GM19372 (cell line): ENCODE measurements at regions not wholly inside any gene's neighbourhood (a gene's known extent, or its start where the extent isn't known, plus 50 kb on each side); places are given as distances from the start of the nearest gene placed in this dataset.
"Not testable (repeated sequence)": the region's sequence is repeated elsewhere in the genome, so short reads cannot be mapped to it uniquely, and the experiment has no call there.

Experiments
- ATAC-seq: cut with Tn5 transposase; IDR thresholded peaks from one replicate; pipeline ENCODE4 v1.9.1; 2021; ENCODE audit warnings: mild to moderate bottlenecking, low read depth, moderate library complexity; ENCODE audit not compliant: unreplicated experiment

- ATAC-seq: no peak
Measured at GRCh38 chr18:11512096-11513025, 97.0 kb upstream of the SLC35G4 start.

DNA sequence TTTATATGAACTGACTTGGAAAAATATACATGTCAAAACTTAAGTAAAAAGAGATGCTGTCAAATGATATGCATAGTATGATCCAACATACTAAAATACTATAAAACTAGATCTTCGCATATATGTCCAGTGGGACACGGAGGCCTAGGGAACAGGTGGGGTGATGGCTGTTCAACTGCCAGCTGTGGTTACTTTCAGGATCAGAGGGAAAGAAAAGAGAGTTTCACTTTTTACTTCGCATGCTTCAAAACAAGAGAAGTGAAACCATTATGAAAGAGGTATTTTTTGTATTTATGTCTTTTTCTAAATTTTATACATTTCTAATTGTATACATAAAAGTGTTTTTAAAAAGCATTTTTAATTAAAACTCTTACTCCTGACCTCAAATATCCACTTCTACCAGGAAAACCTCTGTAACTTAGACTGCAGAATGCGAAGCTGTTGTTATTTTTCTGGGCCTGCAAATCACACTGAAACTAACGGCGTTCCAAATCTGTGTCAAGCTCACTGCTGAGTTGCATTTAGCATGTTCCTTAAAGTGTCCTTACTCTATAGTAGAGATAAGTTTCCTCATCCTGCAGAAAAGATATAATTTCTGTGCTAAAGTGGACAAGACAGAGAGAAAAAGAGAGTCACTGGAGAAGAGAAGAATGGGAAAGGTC, 97.8 kb upstream of the SLC35G4 start:
- ATAC-seq: peak; percentile 83

DNA sequence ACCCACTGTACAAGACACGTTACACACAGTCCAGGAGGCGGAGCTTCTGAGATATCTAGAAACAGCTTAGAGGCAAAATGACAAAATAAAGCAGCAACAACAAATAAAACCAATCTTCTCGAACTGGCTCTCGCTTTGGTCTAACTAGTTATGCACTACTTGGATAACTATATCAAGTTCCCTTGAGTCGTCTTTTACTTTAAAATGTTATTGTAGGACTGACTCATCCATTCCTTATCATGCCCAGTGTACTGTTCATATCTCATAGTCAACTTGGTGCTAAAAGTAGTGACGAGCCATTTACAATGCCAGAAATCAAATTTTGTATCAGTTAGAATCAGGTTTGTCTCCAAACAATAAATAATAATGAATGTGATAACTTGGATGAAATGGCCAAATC, 102.5 kb upstream of the SLC35G4 start:
- no peak for ATAC-seq

DNA sequence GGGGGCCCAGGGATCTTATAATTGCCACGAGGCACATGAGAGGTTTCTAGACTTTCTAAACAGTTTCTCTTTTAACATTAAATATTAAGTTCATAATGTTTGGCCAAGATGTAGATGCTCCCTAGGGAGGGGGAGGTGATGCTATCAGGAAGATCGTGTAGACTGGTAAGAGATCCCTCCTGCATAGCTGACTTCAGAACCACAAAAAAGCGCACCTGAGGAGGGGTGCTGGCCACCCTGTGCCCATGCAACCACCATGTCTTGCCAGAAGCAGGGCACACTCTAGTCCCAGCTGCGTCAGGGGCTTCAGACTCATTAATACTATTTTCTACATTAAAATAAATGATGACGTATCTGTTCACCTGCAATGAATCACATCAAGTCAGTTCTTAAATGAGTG, 103.4 kb upstream of the SLC35G4 start:
- ATAC-seq: no peak

GRCh38 chr18:11504962-11505361, 104.4 kb upstream of the SLC35G4 start:
- no peak for ATAC-seq

DNA sequence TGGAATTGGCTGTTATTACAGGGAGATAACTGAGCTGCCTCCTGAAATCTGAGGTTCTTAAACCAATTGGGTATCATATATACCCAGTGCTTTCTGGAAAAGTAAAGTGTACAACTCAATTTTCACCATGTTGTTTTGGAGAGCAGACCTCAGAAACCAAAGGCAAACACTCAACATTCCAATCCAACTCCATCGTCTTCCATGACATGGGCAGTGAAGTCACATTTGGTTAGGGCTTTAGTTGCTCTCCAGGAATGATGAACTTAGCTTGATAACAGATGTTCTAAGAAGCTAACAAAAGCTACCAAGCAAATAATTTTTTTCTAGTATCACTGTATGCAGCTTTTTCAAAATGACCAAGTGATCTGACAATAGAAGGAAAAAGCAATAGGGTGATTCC, 107.0 kb upstream of the SLC35G4 start:
- ATAC-seq: no peak

DNA sequence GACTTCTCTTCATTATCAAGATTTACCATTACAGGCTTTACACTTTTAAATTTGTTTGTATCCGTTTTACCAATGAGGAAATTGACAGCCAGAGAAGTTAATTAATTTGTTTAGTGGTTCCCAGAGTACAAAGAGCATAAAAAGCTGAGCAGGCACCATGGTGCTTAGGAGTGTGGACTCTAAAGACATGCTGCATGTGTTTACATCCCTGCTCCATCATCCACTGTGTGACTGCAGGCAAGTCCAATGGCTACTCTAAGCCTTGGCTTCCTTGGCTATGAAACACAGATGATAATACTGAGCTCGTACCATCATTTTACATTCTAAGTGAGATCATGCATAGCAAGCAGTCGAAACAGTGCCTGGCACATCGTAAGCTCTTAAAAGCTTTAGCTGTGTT, 108.0 kb upstream of the SLC35G4 start:
- ATAC-seq: no peak

GRCh38 chr18:11500153-11501122, 109.0 kb upstream of the SLC35G4 start:
- ATAC-seq: peak; percentile 75

DNA sequence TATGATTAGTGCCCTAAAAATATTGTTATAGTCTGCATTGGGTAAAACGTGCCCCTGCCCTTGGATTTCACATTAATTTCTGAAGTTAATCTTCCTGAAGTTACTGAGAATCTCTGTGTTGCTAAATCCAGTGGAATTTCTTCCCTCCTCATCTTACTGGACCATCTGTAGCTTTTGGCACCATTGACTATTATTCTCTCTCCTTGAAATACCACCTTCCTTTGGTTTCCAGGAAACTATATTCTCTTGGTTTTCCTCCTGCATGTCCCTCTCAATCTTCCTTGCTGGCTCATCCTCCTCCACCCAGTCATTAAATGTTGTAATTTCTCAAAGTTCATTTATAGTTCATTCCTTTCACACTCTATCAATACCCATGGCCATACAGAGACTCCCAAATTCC, 110.6 kb upstream of the SLC35G4 start:
- no peak for ATAC-seq

DNA sequence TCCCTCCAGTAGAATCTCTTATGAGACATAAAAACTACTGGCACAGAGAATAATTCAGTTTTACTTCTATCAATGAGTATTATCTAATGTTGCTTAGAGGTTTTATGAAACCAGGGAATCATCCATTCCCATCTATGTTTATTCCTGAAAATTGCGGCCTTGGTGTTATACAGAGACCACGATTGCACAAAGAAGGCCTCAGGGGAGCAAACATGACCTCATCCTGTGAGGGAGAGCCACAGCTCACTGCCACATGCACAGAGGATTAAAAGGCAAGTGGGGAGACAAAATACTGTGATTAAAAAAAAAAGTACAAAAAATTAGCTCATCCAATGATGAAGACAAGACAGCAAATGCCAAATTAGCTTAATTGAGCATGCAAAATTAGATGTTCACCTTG, 111.8 kb upstream of the SLC35G4 start:
- ATAC-seq: no peak

GRCh38 chr18:11496526-11497172, 112.7 kb upstream of the SLC35G4 start:
- no peak for ATAC-seq

DNA sequence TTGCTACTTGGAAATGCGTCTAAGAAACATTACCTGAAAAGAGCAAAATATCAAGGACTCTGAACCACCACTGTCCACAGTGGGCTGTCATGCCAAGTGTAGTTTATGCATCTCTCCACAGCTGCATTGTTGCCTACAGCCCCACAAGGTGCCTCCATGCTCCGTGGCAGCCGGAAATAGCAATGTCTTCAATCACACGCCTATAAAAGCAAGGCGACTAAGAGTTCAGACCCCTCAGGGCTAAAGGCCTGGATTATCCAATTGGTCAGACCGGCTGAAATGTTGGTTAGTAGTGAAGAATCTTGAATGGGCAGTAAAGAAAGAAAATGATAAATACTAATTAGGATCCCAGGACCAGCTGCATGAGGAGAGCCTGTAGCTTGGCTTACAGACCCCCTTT, 114.0 kb upstream of the SLC35G4 start:
- ATAC-seq: no peak

DNA sequence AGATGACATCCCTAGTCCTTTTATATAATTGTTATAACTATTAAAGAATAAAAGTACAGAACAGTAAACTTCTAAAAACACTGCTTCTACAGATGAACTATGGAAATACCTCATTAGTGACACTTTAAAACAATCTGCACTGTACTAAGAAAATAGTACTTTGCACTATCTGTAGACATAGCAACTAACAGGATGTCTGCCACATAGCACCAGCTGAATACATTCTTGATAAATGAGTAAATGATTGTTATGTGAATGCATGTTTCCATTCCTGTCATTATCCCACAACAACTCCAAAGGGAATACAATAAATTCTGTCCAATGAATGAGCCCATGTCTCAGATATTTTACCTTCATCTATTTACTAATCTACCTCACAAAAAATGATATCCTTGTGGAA, 115.3 kb upstream of the SLC35G4 start:
- no peak for ATAC-seq

- no peak for ATAC-seq
Measured at GRCh38 chr18:11489266-11489899, 120.0 kb upstream of the SLC35G4 start.

GRCh38 chr18:11488175-11488574, 121.2 kb upstream of the SLC35G4 start:
- ATAC-seq: no peak

- no peak for ATAC-seq
Measured at GRCh38 chr18:11487390-11487789, 122.0 kb upstream of the SLC35G4 start.

DNA sequence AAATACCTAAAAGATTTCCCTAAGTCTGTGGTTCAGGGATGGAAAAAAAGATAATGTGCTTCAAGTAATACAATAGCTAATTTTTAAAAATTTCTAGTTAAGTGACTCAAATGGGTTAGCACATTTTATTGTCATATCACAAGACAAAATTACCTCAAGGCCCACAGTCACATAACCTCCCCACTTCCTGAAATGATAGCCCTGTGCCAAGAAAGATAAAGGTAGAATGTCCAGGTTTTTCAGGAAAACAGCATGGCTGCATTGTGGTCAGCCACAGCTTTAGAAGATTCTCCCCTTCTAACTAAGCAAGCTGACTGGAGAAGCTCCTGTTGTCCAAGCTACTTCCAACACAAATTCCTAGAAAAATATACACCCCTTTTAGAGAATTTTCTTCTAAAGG, 127.1 kb upstream of the SLC35G4 start:
- ATAC-seq: no peak

DNA sequence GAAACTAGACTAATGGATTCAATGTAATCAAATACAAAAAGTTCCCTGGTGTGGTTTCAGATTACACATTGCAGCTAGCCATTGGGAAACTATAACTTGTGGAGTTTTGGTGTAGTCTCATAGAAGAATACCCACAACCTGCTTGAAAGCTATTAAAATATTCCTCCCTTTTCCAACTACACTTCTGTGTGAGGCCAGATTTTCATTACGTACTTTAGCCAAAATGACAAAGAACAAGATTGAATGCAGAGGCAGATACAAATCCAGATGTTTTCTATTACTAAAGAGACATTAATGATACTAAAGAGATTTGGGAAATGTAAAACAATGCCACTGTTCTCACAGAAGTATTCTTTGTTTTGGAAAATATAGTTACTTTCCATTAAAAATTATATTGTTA, 128.7 kb upstream of the SLC35G4 start:
- no peak for ATAC-seq

- ATAC-seq: not testable (repeated sequence)
Measured at GRCh38 chr18:11479031-11479430, 130.4 kb upstream of the SLC35G4 start.

DNA sequence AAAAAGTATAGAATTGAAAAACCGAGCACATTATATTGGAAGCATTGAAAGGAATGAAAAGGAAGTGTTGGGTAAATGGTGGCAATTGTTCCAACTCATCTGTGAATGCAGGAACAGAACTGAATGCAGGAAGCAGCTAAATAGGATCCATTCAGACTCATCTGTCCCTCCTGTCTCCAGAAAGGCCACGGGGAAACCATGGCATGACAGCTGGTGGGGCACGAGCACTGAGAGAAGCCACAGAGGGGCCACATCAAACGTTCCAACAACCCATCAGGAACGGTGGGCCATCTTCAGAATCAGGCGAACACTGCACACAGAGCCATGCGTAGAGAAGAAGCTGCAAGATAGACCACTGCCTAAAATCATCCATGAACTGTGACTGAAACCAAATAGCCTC, 138.5 kb upstream of the SLC35G4 start:
- ATAC-seq: no peak
